Brain microvascular endothelial cell (primary cell): ENCODE measurements at regions not wholly inside any gene's neighbourhood (a gene's known extent, or its start where the extent isn't known, plus 50 kb on each side); places are given as distances from the start of the nearest gene placed in this dataset.
"Not testable (repeated sequence)": the region's sequence is repeated elsewhere in the genome, so short reads cannot be mapped to it uniquely, and the experiment has no call there.

Experiments used
- DNase-seq: peaks from one replicate; pipeline ENCODE4 v3.0.0-alpha.2; 2020
- H3K27ac ChIP-seq: fragments of 250-450 bp; sonication (Bioruptor Pico); 2 replicates; pipeline ENCODE4 v1.5.1; 2020; ENCODE audit warnings: mild to moderate bottlenecking, moderate library complexity
- H3K27me3 ChIP-seq: fragments of 250-450 bp; sonication (Bioruptor Pico); replicated peaks from 2 replicates; pipeline ENCODE4 v1.5.1; 2020; ENCODE audit warnings: mild to moderate bottlenecking
- H3K36me3 ChIP-seq: fragments of 250-450 bp; sonication (Bioruptor Pico); replicated peaks from 2 replicates; pipeline ENCODE4 v1.5.1; 2020; ENCODE audit warnings: mild to moderate bottlenecking
- H3K4me3 ChIP-seq: 2 replicates; pipeline ENCODE4 v1.5.1; 2011; ENCODE audit warnings: low read depth, mild to moderate bottlenecking, control low read depth, low read length, moderate library complexity
- in situ Hi-C: cut with HindIII; loops from 2 replicates; pipeline ENCODE4 v1.10.0; 2017; ENCODE audit warnings: low sequenced_read_pairs, low pct_ligation_motif_present
- TF ChIP-seq, protein P1 (sequence below): IDR thresholded peaks from 2 replicates; pipeline ENCODE4 v1.5.1; 2011; ENCODE audit warnings: low read depth, mild to moderate bottlenecking, moderate library complexity, low read length, control low read depth, inconsistent platforms; ENCODE audit errors: missing control alignments

DNA sequence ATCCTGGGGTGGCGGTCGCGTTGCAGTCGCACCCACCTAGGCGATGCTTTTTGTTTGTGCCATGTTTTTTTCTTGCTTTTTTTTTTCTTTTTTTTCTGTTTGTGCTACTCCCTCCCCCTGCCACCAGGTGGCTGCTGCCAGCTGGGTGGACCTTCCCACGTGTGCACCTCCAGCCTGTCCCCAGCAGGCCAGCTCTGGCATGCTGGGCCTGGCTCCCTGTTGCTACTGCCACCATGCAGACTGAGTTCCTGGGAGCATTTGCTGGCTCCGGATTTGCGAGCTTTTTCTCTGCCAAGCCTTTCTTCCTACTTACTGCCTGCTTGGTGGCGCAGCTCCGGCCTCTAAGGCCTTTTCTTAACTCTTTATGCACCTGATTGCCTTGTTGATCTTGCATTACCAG lies 161.2 kb upstream of the WDFY3 start:
- Histone ChIP-seq H3K4me3 (no peak overlapping the region), H3K27me3 (no peaks in the 10 kb centered on the region), H3K27ac (no peak overlapping the region), H3K36me3 (no peaks in the 10 kb centered on the region)
- no peak for DNase-seq
- in situ Hi-C loops: no loop called here
- TF ChIP-seq, protein P1, sequence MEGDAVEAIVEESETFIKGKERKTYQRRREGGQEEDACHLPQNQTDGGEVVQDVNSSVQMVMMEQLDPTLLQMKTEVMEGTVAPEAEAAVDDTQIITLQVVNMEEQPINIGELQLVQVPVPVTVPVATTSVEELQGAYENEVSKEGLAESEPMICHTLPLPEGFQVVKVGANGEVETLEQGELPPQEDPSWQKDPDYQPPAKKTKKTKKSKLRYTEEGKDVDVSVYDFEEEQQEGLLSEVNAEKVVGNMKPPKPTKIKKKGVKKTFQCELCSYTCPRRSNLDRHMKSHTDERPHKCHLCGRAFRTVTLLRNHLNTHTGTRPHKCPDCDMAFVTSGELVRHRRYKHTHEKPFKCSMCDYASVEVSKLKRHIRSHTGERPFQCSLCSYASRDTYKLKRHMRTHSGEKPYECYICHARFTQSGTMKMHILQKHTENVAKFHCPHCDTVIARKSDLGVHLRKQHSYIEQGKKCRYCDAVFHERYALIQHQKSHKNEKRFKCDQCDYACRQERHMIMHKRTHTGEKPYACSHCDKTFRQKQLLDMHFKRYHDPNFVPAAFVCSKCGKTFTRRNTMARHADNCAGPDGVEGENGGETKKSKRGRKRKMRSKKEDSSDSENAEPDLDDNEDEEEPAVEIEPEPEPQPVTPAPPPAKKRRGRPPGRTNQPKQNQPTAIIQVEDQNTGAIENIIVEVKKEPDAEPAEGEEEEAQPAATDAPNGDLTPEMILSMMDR: peak; percentile 77

DNA sequence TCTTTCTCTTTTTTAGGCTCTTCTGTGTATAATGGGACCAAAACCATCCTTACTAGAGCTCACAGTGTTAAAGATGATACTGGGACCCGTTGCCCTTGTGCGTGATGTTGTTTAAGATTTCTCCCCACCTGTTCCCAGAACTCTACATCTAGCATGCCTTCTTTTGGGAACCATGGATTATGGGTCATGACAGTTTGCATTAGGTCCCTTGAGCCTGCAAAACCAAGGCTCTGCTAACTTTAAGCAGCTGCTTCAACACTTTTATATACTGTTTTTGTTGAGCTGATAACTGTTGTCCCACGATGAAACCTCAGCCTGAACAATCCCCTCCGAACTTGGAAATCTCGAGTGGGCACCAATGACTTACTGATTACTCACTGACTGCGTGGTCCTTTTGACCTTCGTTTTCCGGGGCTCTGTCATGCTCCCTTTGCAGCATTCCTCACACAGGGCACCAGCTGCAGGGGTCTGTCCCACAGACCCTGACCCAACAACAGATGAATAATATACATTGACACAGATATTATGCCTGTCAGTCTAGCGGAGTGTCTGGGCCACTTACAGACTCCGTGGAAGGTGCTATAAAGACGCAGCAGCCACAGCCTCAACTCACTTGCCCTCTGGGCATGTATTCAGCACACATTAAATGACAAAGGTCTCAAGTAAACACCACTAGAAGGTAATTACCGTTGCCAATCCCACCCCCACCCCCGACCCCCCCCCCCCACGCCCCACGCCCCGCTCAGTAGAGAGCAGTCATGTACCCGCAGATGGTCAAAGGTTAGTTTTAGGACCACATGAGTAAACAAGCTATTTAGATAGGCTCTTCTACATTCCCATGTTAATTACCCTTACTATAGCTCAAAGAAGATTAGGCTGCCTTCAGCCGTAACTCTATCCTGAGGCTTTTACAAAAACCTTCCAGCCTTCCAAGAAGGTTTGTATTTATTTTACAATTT lies 162.0 kb upstream of the WDFY3 start:
- H3K36me3 ChIP-seq: no peaks in the 10 kb centered on the region
- TF ChIP-seq, protein P1: no peak
- no peak overlapping the region for H3K27ac ChIP-seq
- in situ Hi-C loops: no loop called here
- no peaks in the 10 kb centered on the region for H3K27me3 ChIP-seq
- no peak for DNase-seq
- H3K4me3 ChIP-seq: no peak overlapping the region

DNA sequence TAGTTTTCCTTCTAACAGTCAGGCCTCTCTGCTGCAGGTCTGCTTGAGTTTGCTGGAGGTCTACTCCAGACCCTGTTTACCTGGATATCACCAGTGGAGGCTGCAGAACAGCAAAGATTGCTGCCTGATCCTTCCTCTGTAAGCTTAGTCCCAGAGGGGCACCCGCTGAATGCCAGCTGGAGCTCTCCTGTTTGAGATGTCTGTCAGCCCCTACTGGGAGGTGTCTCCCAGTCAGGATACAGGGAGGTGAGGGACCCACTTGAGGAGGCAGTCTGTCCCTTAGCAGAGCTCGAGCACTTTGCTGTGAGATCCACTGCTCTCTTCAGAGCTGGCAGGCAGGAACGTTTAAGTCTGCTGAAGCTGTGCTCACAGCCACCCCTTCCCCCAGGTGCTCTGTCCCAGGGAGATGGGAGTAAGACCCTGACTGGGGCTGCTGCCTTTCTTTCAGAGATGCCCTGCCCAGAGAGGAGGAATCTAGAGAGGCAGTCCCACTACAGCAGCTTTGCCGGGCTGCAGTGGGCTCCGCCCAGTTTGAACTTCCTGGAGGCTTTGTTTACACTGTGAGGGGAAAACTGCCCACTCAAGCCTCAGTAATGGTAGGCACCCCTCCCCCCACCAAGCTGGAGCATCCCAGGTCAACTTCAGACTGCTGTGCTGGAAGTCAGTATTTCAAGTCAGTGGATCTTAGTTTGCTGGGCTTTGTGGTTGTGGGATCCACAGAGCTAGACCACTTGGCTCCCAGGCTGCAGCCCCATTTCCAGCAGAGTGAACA lies 163.1 kb upstream of the WDFY3 start:
- in situ Hi-C loops, H3K27ac ChIP-seq, H3K27me3 ChIP-seq, H3K36me3 ChIP-seq, H3K4me3 ChIP-seq, DNase-seq: not testable (repeated sequence)

DNA sequence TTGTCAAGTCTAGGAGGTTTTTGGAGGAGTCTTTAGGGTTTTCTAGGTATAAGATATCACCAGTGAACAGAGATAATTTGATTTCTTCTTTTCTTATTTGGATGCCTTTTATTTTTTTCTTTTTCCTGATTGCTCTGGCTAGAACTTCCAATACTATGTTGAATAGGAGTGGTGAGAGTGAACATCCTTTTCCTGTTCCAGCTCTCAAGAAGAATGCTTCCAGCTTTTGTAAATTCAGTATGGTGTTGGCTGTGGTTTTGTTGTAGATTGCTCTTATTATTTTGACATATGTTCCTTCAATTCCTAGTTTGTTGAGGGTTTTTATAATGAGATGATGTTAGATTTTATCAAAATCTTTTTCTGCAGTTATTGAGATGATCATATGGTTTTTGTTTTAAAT lies 165.6 kb upstream of the WDFY3 start:
- Histone ChIP-seq H3K4me3 (no peak overlapping the region), H3K27me3 (no peaks in the 10 kb centered on the region), H3K27ac (no peak overlapping the region), H3K36me3 (no peaks in the 10 kb centered on the region)
- TF ChIP-seq, protein P1: no peak
- DNase-seq: no peak
- in situ Hi-C loops: no loop called here

DNA sequence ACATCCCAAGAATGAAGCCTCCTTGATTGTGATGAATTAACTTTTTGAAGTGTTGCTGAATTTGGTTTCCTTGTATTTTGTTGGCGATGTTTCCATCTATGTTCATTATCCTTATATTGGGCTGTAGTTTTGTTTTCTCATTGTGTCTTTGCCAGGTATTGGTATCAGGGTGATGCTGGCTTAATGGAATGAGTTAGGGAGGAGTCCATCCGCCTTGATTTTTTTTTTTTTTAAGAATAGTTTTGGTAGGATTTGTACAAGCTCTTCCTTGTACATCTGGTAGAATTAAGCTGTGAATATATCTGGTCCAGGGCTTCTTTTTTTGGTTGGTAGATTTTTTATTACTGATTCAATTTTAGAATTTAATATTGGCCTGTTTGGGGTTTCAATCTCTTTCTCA lies 166.1 kb upstream of the WDFY3 start:
- in situ Hi-C loops: no loop called here
- Histone ChIP-seq H3K27me3 (no peaks in the 10 kb centered on the region), H3K4me3 (no peak overlapping the region), H3K27ac (no peak overlapping the region), H3K36me3 (no peaks in the 10 kb centered on the region)
- TF ChIP-seq, protein P1: no peak
- DNase-seq: no peak

DNA sequence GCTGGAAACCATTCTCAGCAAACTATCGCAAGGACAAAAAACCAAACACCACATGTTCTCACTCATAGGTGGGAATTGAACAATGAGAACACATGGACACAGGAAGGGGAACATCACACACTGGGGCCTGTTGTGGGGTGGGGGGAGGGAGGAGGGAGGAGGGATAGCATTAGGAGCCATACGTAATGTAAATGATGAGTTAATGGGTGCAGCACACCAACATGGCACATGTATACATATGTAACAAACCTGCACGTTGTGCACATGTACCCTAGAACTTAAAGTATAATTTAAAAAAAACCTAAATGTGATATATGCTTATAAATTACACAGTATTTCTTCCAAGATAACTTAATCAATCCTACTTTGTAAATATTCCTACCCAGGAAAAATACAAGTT lies 173.3 kb upstream of the WDFY3 start:
- H3K36me3 ChIP-seq, H3K27me3 ChIP-seq, in situ Hi-C loops, DNase-seq, H3K4me3 ChIP-seq, H3K27ac ChIP-seq: not testable (repeated sequence)
